HCT116 (cell line): ENCODE measurements at regions not wholly inside any gene's neighbourhood (a gene's known extent, or its start where the extent isn't known, plus 50 kb on each side); places are given as distances from the start of the nearest gene placed in this dataset.

Experiments
- CEBPB ChIP-seq: IDR thresholded peaks from 2 replicates; pipeline ENCODE4 v1.6.1; 2012; ENCODE audit warnings: low read depth
- EZH2phosphoT487 ChIP-seq: fragments of 200-600 bp; IDR thresholded peaks from 2 replicates; pipeline ENCODE4 v1.6.1; 2018; ENCODE audit warnings: antibody characterized with exemption, borderline replicate concordance
- FOSL1 ChIP-seq: IDR thresholded peaks from 2 replicates; pipeline ENCODE4 v1.6.1; 2012; ENCODE audit warnings: low read depth
- JUND ChIP-seq: IDR thresholded peaks from 2 replicates; pipeline ENCODE4 v1.6.1; 2012
- POLR2AphosphoS5 ChIP-seq: IDR thresholded peaks from 2 replicates; pipeline ENCODE4 v1.6.1; 2011; ENCODE audit warnings: mild to moderate bottlenecking, low read depth, low read length, moderate library complexity
- RAD21 ChIP-seq: IDR thresholded peaks from 2 replicates; pipeline ENCODE4 v1.6.1; 2012; ENCODE audit warnings: low read depth, mild to moderate bottlenecking
- TF ChIP-seq, protein P1 (sequence below), 3 experiments: fragments of 200-600 bp in 1 of 3; sonication (generic) in 1 of 3; IDR thresholded peaks in 2 of 3; conservative IDR thresholded peaks in 1 of 3; 2 replicates each; pipeline ENCODE4 v1.5.1; 2012 to 2017; ENCODE audit warnings: low read depth in 2 of 3, low read length in 2 of 3, antibody characterized with exemption in 1 of 3, borderline replicate concordance in 1 of 3, control low read depth in 1 of 3, mild to moderate bottlenecking in 1 of 3, mixed read lengths in 1 of 3, mixed run types in 1 of 3, moderate library complexity in 1 of 3; ENCODE audit not compliant: insufficient read depth in 1 of 3
- TF ChIP-seq, protein P2 (sequence below): IDR thresholded peaks from 2 replicates; pipeline ENCODE4 v1.6.1; 2012

GRCh38 chr5:34553581-34553980, 102.5 kb upstream of the RAI14 start:
- TF ChIP-seq CEBPB (no peak), RAD21 (no peak), POLR2AphosphoS5 (no peak), EZH2phosphoT487 (no peak), FOSL1 (no peak), JUND (no peak)
- TF ChIP-seq, protein P1, sequence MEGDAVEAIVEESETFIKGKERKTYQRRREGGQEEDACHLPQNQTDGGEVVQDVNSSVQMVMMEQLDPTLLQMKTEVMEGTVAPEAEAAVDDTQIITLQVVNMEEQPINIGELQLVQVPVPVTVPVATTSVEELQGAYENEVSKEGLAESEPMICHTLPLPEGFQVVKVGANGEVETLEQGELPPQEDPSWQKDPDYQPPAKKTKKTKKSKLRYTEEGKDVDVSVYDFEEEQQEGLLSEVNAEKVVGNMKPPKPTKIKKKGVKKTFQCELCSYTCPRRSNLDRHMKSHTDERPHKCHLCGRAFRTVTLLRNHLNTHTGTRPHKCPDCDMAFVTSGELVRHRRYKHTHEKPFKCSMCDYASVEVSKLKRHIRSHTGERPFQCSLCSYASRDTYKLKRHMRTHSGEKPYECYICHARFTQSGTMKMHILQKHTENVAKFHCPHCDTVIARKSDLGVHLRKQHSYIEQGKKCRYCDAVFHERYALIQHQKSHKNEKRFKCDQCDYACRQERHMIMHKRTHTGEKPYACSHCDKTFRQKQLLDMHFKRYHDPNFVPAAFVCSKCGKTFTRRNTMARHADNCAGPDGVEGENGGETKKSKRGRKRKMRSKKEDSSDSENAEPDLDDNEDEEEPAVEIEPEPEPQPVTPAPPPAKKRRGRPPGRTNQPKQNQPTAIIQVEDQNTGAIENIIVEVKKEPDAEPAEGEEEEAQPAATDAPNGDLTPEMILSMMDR (IDR thresholded peaks at IDR 0.05 in 2 of 3, conservative IDR thresholded peaks at IDR 0.05 in 1 of 3; ENCODE audit: borderline replicate concordance in 1 of 3, insufficient read depth in 1 of 3, low read depth in 2 of 3, low read length in 2 of 3), result no peak
- TF ChIP-seq, protein P2, sequence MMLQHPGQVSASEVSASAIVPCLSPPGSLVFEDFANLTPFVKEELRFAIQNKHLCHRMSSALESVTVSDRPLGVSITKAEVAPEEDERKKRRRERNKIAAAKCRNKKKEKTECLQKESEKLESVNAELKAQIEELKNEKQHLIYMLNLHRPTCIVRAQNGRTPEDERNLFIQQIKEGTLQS, result no peak
